B cell (primary cell): ENCODE measurements at regions not wholly inside any gene's neighbourhood (a gene's known extent, or its start where the extent isn't known, plus 50 kb on each side); places are given as distances from the start of the nearest gene placed in this dataset.

ENCODE experiments used
- CTCF ChIP-seq: fragments of 200-600 bp; IDR thresholded peaks from one replicate; pipeline ENCODE4 v1.8.0; 2022; ENCODE audit warnings: antibody characterized with exemption, mild to moderate bottlenecking
- EZH2 ChIP-seq: IDR thresholded peaks from 2 replicates; pipeline ENCODE4 v1.6.1; 2012; ENCODE audit warnings: borderline replicate concordance, low read depth, mild to moderate bottlenecking, moderate library complexity, low read length; ENCODE audit not compliant: insufficient read depth, poor library complexity, severe bottlenecking

GRCh38 chr21:22813201-22813600 is 1815.0 kb downstream of the NCAM2 start:
- TF ChIP-seq CTCF, result no peak
- TF ChIP-seq EZH2, result no peak
